ENCODE measurements at regions not wholly inside any gene's neighbourhood (a gene's known extent, or its start where the extent isn't known, plus 50 kb on each side); places are given as distances from the start of the nearest gene placed in this dataset.

DNA sequence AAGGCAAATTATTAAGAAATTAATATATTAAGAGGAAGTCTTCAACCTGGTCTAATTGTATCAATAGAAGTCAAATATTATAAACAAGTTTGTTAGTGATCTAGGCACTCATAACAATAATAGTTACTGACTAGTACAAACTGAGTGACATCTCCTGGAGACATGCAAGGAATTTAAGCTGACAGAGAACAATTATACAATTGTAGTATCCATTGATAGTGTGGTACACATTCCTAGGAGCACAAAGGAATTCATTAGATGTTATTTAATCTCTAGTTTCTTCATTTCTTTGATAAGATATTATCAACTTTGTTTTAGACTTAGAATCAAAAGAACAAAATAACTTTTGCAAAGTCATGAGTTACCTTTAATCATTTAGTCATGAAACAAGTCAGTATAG, 1048.6 kb downstream of the PCDH7 start:
- Histone ChIP-seq H3K4me3 (ENCODE audit: low read depth, low read length) (no peak overlapping the region), H3K36me3 (ENCODE audit: control insufficient read depth, insufficient read depth, low read length) (no peaks in the 10 kb centered on the region), H3K27me3 (ENCODE audit: control insufficient read depth, insufficient read depth, low read length) (no peaks in the 10 kb centered on the region)
- TF ChIP-seq, protein P1, sequence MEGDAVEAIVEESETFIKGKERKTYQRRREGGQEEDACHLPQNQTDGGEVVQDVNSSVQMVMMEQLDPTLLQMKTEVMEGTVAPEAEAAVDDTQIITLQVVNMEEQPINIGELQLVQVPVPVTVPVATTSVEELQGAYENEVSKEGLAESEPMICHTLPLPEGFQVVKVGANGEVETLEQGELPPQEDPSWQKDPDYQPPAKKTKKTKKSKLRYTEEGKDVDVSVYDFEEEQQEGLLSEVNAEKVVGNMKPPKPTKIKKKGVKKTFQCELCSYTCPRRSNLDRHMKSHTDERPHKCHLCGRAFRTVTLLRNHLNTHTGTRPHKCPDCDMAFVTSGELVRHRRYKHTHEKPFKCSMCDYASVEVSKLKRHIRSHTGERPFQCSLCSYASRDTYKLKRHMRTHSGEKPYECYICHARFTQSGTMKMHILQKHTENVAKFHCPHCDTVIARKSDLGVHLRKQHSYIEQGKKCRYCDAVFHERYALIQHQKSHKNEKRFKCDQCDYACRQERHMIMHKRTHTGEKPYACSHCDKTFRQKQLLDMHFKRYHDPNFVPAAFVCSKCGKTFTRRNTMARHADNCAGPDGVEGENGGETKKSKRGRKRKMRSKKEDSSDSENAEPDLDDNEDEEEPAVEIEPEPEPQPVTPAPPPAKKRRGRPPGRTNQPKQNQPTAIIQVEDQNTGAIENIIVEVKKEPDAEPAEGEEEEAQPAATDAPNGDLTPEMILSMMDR (IDR thresholded peaks at IDR 0.05; ENCODE audit: insufficient read depth, low read length, poor library complexity, severe bottlenecking), result no peak
- no peak for DNase-seq (ENCODE audit: low read depth)

DNA sequence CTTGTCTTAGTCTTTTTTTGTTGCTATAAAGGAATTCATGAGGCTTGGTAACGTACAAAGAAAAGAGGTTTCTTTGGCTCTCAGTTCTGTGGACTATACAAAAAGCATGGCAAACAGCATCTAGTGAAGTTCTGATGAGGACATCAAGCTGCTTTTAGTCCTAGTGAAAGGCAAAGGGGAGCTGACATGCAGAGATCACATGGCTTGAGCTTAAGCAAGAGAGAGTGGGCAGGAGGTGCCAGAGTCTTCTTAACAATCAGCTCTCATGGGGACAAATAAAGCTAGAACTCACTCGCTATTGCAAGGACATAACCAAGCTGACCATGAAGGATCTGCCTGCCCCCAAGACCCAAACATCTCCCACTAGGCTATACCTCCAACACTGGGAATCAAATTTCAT, 1063.1 kb downstream of the PCDH7 start:
- DNase-seq (ENCODE audit: low read depth), result no peak
- Histone ChIP-seq H3K36me3 (ENCODE audit: control insufficient read depth, insufficient read depth, low read length) (no peaks in the 10 kb centered on the region), H3K27me3 (ENCODE audit: control insufficient read depth, insufficient read depth, low read length) (no peaks in the 10 kb centered on the region), H3K4me3 (ENCODE audit: low read depth, low read length) (no peak overlapping the region)
- TF ChIP-seq, protein P1 (IDR thresholded peaks at IDR 0.05; ENCODE audit: insufficient read depth, low read length, poor library complexity, severe bottlenecking), result no peak

DNA sequence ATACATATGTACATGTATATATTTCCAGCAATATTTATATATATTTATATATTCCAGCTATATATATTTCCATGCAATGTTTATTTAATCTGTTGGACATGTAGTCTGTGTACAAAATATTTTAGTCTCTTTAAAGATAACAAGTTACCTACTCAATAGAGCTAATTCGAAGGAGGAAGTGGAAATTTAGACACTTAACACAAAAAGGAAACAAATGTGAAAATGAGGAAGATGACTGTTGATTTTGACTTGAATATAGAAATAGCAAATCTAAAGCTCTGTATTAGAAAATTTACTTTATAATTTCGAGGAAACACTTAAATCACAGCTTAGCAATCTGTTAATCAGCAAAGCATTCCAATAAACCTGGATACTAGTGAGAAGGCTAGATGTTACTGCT, 1064.4 kb downstream of the PCDH7 start:
- no peaks in the 10 kb centered on the region for H3K27me3 ChIP-seq (ENCODE audit: control insufficient read depth, insufficient read depth, low read length)
- TF ChIP-seq, protein P1 (IDR thresholded peaks at IDR 0.05; ENCODE audit: insufficient read depth, low read length, poor library complexity, severe bottlenecking), result no peak
- no peak for DNase-seq (ENCODE audit: low read depth)
- no peak overlapping the region for H3K4me3 ChIP-seq (ENCODE audit: low read depth, low read length)
- H3K36me3 ChIP-seq (ENCODE audit: control insufficient read depth, insufficient read depth, low read length), result no peaks in the 10 kb centered on the region

- H3K36me3 ChIP-seq (ENCODE audit: control insufficient read depth, insufficient read depth, low read length), result no peaks in the 10 kb centered on the region
- TF ChIP-seq, protein P1 (IDR thresholded peaks at IDR 0.05; ENCODE audit: insufficient read depth, low read length, poor library complexity, severe bottlenecking), result no peak
- no peak for DNase-seq (ENCODE audit: low read depth)
- no peak overlapping the region for H3K4me3 ChIP-seq (ENCODE audit: low read depth, low read length)
- H3K27me3 ChIP-seq (ENCODE audit: control insufficient read depth, insufficient read depth, low read length), result no peaks in the 10 kb centered on the region
Observed at GRCh38 chr4:31787701-31788100, 1067.5 kb downstream of the PCDH7 start.

- Histone ChIP-seq H3K27me3 (ENCODE audit: control insufficient read depth, insufficient read depth, low read length) (no peaks in the 10 kb centered on the region), H3K36me3 (ENCODE audit: control insufficient read depth, insufficient read depth, low read length) (no peaks in the 10 kb centered on the region), H3K4me3 (ENCODE audit: low read depth, low read length) (no peak overlapping the region)
- DNase-seq (ENCODE audit: low read depth), result no peak
- TF ChIP-seq, protein P1 (IDR thresholded peaks at IDR 0.05; ENCODE audit: insufficient read depth, low read length, poor library complexity, severe bottlenecking), result no peak
Observed at GRCh38 chr4:31788676-31789075, 1068.5 kb downstream of the PCDH7 start.

- H3K4me3 ChIP-seq (ENCODE audit: low read depth, low read length), result no peak overlapping the region
- DNase-seq (ENCODE audit: low read depth), result no peak
- no peaks in the 10 kb centered on the region for H3K27me3 ChIP-seq (ENCODE audit: control insufficient read depth, insufficient read depth, low read length)
- no peaks in the 10 kb centered on the region for H3K36me3 ChIP-seq (ENCODE audit: control insufficient read depth, insufficient read depth, low read length)
- TF ChIP-seq, protein P1 (IDR thresholded peaks at IDR 0.05; ENCODE audit: insufficient read depth, low read length, poor library complexity, severe bottlenecking), result no peak
Observed at GRCh38 chr4:31791666-31792065, 1071.5 kb downstream of the PCDH7 start.

Data from kidney epithelial cell (primary cell).